Retinal pigment epithelial cell (primary cell): ENCODE measurements at regions not wholly inside any gene's neighbourhood (a gene's known extent, or its start where the extent isn't known, plus 50 kb on each side); places are given as distances from the start of the nearest gene placed in this dataset.

Source experiments
- DNase-seq: peaks from one replicate; pipeline ENCODE4 v3.0.0-alpha.2; 2010; ENCODE audit warnings: low read depth
- H3K4me3 ChIP-seq: 2 replicates; pipeline ENCODE4 v1.5.1; 2011; ENCODE audit warnings: mild to moderate bottlenecking, low read length, control low read depth, moderate library complexity
- TF ChIP-seq, protein P1 (sequence below): conservative IDR thresholded peaks from 2 replicates; pipeline ENCODE4 v1.5.1; 2011; ENCODE audit warnings: low read depth, low read length, control low read depth, inconsistent platforms

DNA sequence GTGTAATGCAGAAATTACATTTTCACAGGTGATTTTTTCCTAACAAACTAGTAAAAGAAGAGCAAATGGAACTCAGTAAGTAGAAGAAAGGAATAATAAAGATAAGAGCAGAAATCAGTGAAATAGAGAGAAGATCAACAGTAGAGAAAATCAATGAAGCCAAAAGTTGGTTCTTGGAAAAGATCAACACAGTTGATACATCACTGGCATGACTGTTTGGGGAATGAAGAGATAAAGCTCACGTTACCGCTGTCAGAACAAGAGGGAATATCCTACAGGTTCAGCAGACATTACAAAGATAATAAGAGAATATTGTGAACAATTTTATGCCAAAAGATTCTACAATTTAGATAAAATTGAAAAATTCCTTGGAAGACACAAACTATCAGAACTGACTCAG, 146.4 kb downstream of the ACTR3B start:
- TF ChIP-seq, protein P1, sequence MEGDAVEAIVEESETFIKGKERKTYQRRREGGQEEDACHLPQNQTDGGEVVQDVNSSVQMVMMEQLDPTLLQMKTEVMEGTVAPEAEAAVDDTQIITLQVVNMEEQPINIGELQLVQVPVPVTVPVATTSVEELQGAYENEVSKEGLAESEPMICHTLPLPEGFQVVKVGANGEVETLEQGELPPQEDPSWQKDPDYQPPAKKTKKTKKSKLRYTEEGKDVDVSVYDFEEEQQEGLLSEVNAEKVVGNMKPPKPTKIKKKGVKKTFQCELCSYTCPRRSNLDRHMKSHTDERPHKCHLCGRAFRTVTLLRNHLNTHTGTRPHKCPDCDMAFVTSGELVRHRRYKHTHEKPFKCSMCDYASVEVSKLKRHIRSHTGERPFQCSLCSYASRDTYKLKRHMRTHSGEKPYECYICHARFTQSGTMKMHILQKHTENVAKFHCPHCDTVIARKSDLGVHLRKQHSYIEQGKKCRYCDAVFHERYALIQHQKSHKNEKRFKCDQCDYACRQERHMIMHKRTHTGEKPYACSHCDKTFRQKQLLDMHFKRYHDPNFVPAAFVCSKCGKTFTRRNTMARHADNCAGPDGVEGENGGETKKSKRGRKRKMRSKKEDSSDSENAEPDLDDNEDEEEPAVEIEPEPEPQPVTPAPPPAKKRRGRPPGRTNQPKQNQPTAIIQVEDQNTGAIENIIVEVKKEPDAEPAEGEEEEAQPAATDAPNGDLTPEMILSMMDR = no peak
- no peak for DNase-seq
- no peak overlapping the region for H3K4me3 ChIP-seq

DNA sequence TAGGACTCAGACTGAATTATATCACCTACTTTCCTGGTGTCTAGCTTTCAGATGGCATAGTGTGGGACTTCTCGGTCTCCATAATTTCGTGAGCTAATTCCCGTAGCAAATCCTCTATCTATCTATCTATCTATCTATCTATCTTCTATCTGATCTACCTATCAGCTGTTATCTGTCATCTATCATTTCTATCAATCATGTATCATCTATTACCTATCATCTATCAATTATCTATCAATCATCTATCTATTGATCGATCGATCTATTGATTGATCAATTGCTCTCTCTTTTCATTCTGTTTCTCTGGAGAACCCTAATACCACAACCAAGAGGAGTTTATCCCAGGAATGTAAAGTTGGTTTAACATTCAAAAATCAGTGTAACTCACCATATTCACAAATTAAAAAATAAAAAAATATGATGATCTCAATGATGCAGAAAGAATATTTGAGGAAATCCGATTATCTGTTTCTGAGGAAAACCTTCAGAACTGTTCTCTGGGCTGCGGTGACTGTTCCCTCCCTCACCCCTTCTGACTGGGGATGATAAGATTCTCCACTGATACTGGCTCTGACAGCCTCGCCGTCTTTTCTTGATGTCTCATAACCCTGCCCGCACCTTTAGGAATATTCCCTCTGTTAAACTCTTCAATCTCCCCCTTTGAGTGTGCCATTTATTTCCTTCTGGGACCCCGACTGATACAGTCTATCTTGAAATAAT, 147.7 kb downstream of the ACTR3B start:
- TF ChIP-seq, protein P1 = no peak
- no peak for DNase-seq
- no peak overlapping the region for H3K4me3 ChIP-seq

DNA sequence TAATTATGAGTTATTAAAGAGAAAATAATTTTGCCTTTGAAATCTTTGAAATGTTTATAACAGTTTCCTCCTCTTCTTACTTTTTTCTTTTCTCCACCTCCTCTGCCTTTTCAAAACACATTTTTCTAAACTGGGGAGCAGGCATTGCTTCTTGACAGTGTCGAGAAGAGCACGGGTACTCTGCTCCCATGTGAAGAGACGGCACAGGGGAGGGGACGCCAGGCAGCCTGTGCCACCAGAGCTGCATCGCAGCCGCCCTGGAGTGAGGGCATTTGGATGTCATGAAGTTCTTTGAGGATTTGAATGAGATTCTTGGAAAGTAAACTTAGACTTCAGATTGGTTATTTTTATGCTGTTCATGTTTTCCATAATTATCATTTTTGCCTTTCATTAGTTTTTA, 149.7 kb downstream of the ACTR3B start:
- DNase-seq = no peak
- no peak overlapping the region for H3K4me3 ChIP-seq

DNA sequence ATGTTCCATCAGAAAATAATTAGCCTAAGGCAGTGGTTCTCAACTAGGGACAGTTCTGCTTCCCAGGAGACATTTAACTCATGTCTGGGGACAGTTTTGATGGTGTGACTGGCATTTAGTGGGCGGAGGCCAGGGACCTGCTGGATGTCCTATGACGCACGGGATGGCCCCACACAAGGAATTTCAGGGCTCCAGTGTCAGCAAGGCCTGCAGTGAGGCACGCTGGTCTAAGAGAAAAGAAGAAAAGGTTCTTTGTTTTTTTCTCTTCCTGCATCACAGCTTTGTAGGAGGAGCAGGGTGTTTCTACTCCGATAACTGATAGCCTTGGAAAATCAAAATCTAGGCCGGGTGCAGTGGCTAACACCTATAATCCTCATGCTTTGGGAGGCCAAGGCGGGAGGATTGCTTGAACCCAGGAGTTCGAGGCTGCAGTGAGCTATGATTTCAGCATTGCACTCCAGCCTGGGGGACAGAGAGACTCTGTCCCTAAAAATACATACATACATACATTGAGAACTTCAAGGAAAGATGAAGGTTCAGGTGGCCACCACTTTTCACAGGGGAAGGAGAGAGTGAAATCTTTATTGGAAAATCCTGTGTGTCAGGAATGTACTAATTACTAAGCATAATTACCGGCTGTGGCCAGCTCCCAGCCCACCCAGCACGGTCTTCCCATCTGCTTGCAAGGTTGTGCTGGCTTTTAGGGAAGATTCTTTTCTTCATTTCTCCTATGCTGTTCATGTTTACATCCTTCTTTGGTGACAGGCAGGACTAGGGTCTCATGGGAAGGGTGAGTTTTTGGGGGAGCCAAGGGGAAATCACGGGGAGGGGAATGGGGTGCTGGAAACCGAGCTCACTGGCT, 150.4 kb downstream of the ACTR3B start:
- DNase-seq = no peak
- TF ChIP-seq, protein P1 = no peak
- H3K4me3 ChIP-seq = no peak overlapping the region

More for the DNA sequence above, 149.7 kb downstream of the ACTR3B start:
- TF ChIP-seq, protein P1 = no peak

DNA sequence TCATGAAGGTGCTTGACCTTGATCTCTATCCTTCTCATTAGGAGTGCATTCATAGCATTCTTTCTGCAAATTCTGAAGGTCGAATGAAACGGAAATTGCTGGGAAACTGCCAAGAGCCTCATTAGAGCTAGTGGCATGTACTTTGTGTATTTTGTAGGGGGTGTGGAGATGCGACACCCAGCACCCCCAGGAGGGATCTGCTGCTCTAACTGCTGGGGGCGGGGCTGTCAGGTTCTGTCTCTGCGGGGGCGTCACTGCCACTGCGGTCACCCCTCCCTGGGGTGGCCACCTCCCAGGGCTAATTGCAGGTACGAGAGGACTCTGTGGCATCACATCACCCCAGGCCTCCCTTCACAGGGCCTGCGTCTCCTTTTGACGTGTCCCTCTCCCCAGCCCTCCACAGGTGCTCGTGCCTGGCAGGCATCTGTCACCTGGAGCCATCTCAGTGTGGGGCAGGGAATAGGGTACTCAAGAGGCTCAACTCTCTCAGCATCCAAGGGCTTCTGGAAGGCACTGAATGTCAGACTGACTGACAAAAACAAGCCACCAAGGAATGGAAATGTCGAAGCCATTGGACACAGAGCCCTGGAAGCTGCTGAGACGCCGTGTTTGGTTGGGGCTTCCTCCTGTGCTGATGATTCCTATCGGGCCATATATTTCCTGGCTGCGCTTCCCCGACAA, 151.1 kb downstream of the ACTR3B start:
- no peak for DNase-seq
- TF ChIP-seq, protein P1 = no peak
- no peak overlapping the region for H3K4me3 ChIP-seq

DNA sequence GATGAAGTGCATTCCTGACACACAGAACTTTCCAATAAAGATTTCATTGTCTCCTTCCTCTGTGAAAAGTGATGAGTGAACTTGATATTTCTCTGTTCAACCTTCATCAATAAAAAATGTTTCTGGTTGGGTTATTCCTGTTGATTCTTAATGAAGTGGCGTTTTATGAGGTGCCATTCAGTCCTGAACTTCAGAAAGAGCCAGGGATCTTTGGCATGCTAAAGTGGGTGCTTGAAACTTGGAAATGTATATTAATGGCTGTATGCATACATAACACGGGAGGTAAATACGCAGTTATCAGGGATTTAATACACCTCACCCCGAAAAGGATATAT, 151.6 kb downstream of the ACTR3B start:
- TF ChIP-seq, protein P1 = no peak
- DNase-seq = no peak
- H3K4me3 ChIP-seq = no peak overlapping the region
